ENCODE measurements at regions not wholly inside any gene's neighbourhood (a gene's known extent, or its start where the extent isn't known, plus 50 kb on each side); places are given as distances from the start of the nearest gene placed in this dataset.

- no peak overlapping the region for H3K4me3 ChIP-seq (ENCODE audit: low read length)
- no peak for TF ChIP-seq CTCF (conservative IDR thresholded peaks at IDR 0.05; ENCODE audit: low read depth, low read length)
- DNase-seq (ENCODE audit: low read depth): no peak
Measured at GRCh38 chr4:53815281-53815680, 224.0 kb upstream of the LNX1 start.

- no peak overlapping the region for H3K4me3 ChIP-seq (ENCODE audit: low read length)
- no peak for DNase-seq (ENCODE audit: low read depth)
- no peak for TF ChIP-seq CTCF (conservative IDR thresholded peaks at IDR 0.05; ENCODE audit: low read depth, low read length)
Measured at GRCh38 chr4:53813998-53814397, 222.7 kb upstream of the LNX1 start.

GRCh38 chr4:53810643-53811042 lies 219.4 kb upstream of the LNX1 start:
- no peak overlapping the region for H3K4me3 ChIP-seq (ENCODE audit: low read length)
- no peak for TF ChIP-seq CTCF (conservative IDR thresholded peaks at IDR 0.05; ENCODE audit: low read depth, low read length)
- no peak for DNase-seq (ENCODE audit: low read depth)

GRCh38 chr4:53809816-53810215 lies 218.5 kb upstream of the LNX1 start:
- H3K4me3 ChIP-seq (ENCODE audit: low read length): no peak overlapping the region
- no peak for DNase-seq (ENCODE audit: low read depth)
- no peak for TF ChIP-seq CTCF (conservative IDR thresholded peaks at IDR 0.05; ENCODE audit: low read depth, low read length)

GRCh38 chr4:53805291-53805690 lies 214.0 kb upstream of the LNX1 start:
- no peak overlapping the region for H3K4me3 ChIP-seq (ENCODE audit: low read length)
- TF ChIP-seq CTCF (conservative IDR thresholded peaks at IDR 0.05; ENCODE audit: low read depth, low read length): no peak
- DNase-seq (ENCODE audit: low read depth): no peak

GRCh38 chr4:53804719-53805118 lies 213.4 kb upstream of the LNX1 start:
- no peak for DNase-seq (ENCODE audit: low read depth)
- TF ChIP-seq CTCF (conservative IDR thresholded peaks at IDR 0.05; ENCODE audit: low read depth, low read length): peak; percentile 52
- H3K4me3 ChIP-seq (ENCODE audit: low read length): no peak overlapping the region

- no peak for TF ChIP-seq CTCF (conservative IDR thresholded peaks at IDR 0.05; ENCODE audit: low read depth, low read length)
- H3K4me3 ChIP-seq (ENCODE audit: low read length): no peak overlapping the region
- DNase-seq (ENCODE audit: low read depth): no peak
Measured at GRCh38 chr4:53802500-53802899, 211.2 kb upstream of the LNX1 start.

Measured in retinal pigment epithelial cell (primary cell).